GM21367 (cell line): ENCODE measurements at regions not wholly inside any gene's neighbourhood (a gene's known extent, or its start where the extent isn't known, plus 50 kb on each side); places are given as distances from the start of the nearest gene placed in this dataset.
"Not testable (repeated sequence)": the region's sequence is repeated elsewhere in the genome, so short reads cannot be mapped to it uniquely, and the experiment has no call there.

ENCODE experiments used
- ATAC-seq: cut with Tn5 transposase; IDR thresholded peaks from one replicate; pipeline ENCODE4 v1.9.1; 2021; ENCODE audit not compliant: unreplicated experiment

DNA sequence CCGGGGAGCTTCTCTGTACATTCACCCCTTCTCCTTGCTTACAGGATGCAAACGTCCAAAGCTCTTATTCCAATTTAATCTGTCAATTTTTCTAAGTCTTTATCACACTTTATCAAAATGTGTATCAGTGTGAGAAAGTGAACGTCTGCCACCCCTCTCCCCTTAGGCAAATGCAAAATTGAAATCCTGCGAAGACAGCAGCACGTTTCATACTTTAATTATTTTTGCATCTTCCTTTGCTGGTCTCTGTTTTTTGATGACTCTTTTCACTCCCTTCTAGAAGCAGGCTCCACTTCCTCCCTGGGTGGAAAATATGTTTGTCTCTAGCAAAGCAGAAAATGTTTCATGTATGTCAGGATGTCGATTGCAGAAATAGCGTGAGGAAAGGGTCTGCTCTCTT lies 576.5 kb upstream of the BRINP1 start:
- no peak for ATAC-seq

GRCh38 chr9:119941091-119941490 lies 571.9 kb upstream of the BRINP1 start:
- no peak for ATAC-seq

DNA sequence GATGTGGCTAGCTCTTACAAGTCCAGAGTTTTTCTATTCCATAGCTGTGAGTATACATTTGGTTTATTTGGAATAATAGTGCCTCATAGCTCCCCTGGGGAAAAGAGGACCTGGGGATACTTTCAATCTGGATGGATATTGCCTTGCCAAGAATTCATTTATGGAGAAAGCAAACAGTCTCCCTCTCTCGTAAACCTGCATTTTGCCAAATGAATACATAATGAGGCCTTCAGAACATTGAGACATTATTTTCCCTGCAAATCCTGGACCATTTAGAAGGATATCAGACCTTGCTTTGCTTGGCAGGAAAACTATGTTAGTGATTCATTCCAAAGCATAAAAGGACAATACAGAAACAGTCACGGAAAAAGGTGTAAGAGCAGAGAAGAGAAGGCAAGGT lies 569.6 kb upstream of the BRINP1 start:
- no peak for ATAC-seq

- ATAC-seq = no peak
Measured at GRCh38 chr9:119934497-119934896, 565.3 kb upstream of the BRINP1 start.

GRCh38 chr9:119933191-119933590 lies 564.0 kb upstream of the BRINP1 start:
- ATAC-seq = no peak

DNA sequence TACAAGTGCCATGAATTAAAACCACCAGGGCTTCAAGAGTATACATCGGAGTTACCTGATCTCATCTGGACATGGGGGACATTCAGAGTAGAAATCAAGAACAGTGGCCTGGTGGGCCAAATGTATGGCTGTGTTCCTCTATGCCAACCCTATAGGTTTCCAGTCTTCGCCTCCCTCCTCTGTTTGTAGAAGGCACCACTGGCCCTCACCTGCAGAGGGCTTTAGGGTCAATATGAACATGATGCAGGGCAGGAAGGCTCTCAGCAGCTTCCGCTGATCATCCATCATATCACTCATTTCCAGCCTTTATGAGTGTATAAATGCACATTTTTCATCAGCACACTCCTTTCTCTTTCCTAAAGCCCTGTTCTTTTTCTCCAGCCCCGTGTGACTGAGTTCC lies 555.5 kb upstream of the BRINP1 start:
- no peak for ATAC-seq

DNA sequence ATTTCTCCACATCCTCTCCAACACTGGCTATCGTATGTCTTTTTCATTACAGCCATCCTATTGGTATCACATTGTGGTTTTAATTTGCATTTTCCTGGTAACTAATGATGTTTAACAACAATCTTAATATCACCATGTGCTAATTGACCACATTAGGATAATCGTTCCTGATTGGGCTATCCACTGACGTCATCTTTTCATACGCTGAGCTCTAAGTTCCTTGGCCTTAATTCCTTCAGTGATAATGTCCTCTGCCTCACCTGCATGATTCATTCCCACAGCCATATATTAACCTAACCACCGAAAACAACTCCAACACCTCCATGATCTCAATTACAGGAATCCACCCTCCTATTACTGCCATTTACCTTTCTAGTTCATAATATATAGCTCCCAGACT lies 547.9 kb upstream of the BRINP1 start:
- ATAC-seq = no peak

DNA sequence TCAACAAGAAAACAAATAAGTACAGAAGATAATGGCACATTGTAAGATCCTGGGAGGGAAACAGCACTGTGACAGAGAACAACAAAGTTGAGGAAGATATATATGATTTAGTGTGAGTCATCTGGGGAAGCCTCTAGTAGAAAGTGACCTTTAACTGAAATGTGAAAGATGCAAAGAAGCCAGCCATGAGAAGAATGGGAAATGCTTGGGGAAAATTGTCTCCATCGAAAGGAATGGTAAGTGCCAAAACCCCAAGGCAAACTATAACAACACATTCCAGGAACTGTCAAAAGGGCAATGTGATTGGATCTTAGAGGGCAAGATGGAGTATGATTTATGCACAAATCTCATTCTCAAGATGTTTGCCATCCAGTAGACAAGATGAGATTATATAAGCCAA lies 537.8 kb upstream of the BRINP1 start:
- ATAC-seq = no peak

DNA sequence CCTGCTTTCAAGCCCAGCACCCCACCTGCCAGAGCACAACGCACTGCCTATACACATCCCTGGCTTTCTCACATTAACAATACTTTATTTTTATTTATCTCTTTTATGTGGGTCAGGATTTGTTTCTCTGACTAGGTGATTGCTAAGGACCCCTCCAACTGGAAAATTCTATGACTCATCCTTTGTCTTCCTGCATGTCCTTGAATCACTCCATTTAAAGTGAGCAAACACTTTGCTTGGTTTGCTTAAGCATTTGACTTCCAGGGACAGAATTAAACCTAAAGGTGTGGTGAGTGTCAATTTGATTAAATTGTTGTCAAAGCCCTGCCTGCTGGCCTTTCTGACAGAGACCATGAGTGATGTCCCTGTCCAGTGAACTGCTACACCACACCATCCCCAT lies 536.5 kb upstream of the BRINP1 start:
- ATAC-seq = no peak

- no peak for ATAC-seq
Measured at GRCh38 chr9:119903851-119904250, 534.6 kb upstream of the BRINP1 start.

GRCh38 chr9:119902611-119903010 lies 533.4 kb upstream of the BRINP1 start:
- ATAC-seq = no peak

DNA sequence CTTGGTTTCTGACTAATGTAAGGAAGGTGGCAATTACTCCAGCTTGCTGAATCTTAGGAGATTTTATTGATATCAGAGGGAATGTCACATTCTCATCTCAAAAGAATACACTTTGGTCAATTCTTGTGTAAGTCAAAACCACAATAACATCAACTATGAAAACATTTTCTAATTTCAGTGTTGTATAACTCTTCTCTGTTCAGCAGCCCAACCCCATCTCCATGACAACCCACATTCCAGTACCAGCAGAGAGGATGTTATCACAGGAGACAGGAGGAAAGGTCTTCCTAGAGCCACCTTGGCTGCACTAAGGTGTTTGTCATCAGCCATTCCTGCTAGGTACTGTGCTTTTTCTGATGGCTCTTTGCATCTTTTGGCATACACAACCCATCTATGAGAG lies 529.1 kb upstream of the BRINP1 start:
- ATAC-seq = no peak

- no peak for ATAC-seq
Measured at GRCh38 chr9:119884438-119884837, 515.2 kb upstream of the BRINP1 start.

- no peak for ATAC-seq
Measured at GRCh38 chr9:119881898-119882297, 512.7 kb upstream of the BRINP1 start.

DNA sequence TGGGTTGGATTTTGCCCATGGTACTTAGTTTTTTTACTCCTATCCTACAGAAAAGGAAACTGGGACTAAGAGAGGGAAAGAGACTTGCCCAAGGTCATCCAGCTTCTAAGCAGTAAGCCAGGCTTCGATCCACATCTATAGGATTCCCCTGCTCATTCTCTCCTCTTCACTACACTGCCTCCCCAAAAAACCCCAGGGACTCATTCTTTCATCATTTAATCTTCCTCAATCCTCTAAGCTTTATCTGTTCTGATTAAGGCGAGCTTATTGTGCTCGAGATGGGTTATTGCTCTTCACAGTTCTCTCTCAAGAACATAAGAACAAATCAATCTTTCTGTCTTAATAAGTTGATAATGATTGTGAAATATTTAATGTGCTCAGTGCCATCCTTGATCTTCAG lies 511.1 kb upstream of the BRINP1 start:
- no peak for ATAC-seq

GRCh38 chr9:119877306-119877705 lies 508.1 kb upstream of the BRINP1 start:
- ATAC-seq = no peak

GRCh38 chr9:119873877-119874276 lies 504.6 kb upstream of the BRINP1 start:
- no peak for ATAC-seq

GRCh38 chr9:119870251-119870650 lies 501.0 kb upstream of the BRINP1 start:
- ATAC-seq = not testable (repeated sequence)

- ATAC-seq = no peak
Measured at GRCh38 chr9:119868694-119869093, 499.5 kb upstream of the BRINP1 start.

GRCh38 chr9:119861842-119862241 lies 492.6 kb upstream of the BRINP1 start:
- no peak for ATAC-seq

DNA sequence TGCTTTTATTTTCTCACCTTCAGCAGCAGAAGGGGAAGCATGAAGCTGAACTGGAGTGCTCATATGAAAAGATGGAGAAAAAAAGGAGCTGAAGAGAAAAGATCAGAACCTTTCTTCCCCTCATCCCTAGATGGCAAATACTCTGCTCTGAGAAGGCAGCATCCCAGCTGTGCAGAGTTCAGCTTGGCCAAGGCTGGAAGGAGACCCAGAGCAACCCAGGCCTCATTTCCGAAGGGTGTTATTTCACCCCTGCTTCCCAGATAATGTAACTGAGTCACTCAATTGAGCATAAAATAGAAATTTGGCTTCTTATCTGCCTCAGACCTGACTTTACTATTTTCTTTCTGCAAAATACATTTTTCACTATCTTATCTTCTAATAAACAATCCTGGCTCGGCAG lies 489.9 kb upstream of the BRINP1 start:
- no peak for ATAC-seq

- no peak for ATAC-seq
Measured at GRCh38 chr9:119853126-119853525, 483.9 kb upstream of the BRINP1 start.

- ATAC-seq = no peak
Measured at GRCh38 chr9:119852390-119852789, 483.2 kb upstream of the BRINP1 start.

- no peak for ATAC-seq
Measured at GRCh38 chr9:119844431-119844830, 475.2 kb upstream of the BRINP1 start.
